Pancreas (tissue), 10 donors: ENCODE measurements at regions not wholly inside any gene's neighbourhood (a gene's known extent, or its start where the extent isn't known, plus 50 kb on each side); places are given as distances from the start of the nearest gene placed in this dataset.

Experiments used
- ATAC-seq, 4 donors: fragments of 200-7000 bp; cut with Tn5 transposase; one replicate each; pipeline versions ENCODE4 v1.8.0 to v1.9.1; 2020; ENCODE audit warnings: mild to moderate bottlenecking in 4 of 4, moderate library complexity in 4 of 4
- DNase-seq, 6 donors: peaks; one replicate each; pipeline ENCODE4 v3.0.0-alpha.2; 2020
- FAIRE-seq: peaks from 2 replicates; lab custom pipeline; 2012; peaks lifted over from hg19 to GRCh38; lab: Jason Lieb, UNC
- H3K27ac ChIP-seq, 4 donors: fragments of 200-600 bp; sonication (generic); 1 replicate in 3 of 4; 2 replicates in 1 of 4; pipeline versions ENCODE4 v1.5.0 to v1.8.0; 2020
- H3K27me3 ChIP-seq, 4 donors: fragments of 200-600 bp; one replicate each; pipeline ENCODE4 v1.8.0; 2021
- H3K36me3 ChIP-seq, 3 donors: fragments of 200-600 bp; sonication (generic) in 1 of 3; one replicate each; pipeline versions ENCODE4 v1.5.0 to v1.8.0; 2020 to 2021
- H3K4me1 ChIP-seq, 3 donors: fragments of 200-600 bp; one replicate each; pipeline ENCODE4 v1.8.0; 2021
- H3K4me3 ChIP-seq, 4 donors: fragments of 200-600 bp; sonication (generic) in 2 of 4; one replicate each; pipeline versions ENCODE4 v1.5.0 to v1.8.0; 2020 to 2021
- H3K9me3 ChIP-seq, 4 donors: fragments of 200-600 bp; one replicate each; pipeline ENCODE4 v1.8.0; 2021
- CTCF ChIP-seq, 4 donors: fragments of 200-600 bp; sonication (generic) in 3 of 4; IDR thresholded peaks; one replicate each; pipeline versions ENCODE4 v1.5.0 to v1.8.0; 2021; ENCODE audit warnings: antibody characterized with exemption in 4 of 4
- WGBS, 2 donors: extraction: QIAGEN DNeasy Blood & Tissue Kit; methylation state at CpG; one replicate each; pipeline ENCODE4 v1.1.7; 2013; 5-methylcytosine and 5-hydroxymethylcytosine counted together
- intact Hi-C, 3 donors: fragments of 100-400 bp; cut with DNase I; formaldehyde crosslinking; loops; one replicate each; pipeline versions ENCODE4 v1.11.1 to v1.14.2; 2022
- donor health status: healthy with polysubstance abuse.
- donor health status: DM: no; HTN: no; CAD: no; lungs with moderate emphysema.
- donor health status: DM: no; HTN: no; CAD: no.
- donor health status: control.
- donor health status: control.
- donor health status: Bipolar disorder and iron deficiency.
- donor health status: DM: yes; HTN: yes; CAD: no.
- donor health status: DM: no; HTN: no; CAD: no.
- donor health status: DM: no; HTN: no; CAD: no.
- donor health status: DM: yes; HTN: yes; CAD: no.

GRCh38 chr1:177346790-177347359 lies 176.1 kb downstream of the BRINP2 start:
- no peaks in the 10 kb centered on the region for H3K27me3 ChIP-seq
- peak; percentile 81 to 96 (median 92) for ATAC-seq
- H3K4me1 ChIP-seq = peaks cover 0 to 7% (median 0%) of the 10 kb centered on the region in 3 donors
- no peak overlapping the region for H3K4me3 ChIP-seq
- 25 to 31% methylated on average over 5 of the region's 5 CpGs for WGBS, 2 donors
- intact Hi-C loops = no loop called here
- no peaks in the 10 kb centered on the region for H3K9me3 ChIP-seq
- TF ChIP-seq CTCF (IDR thresholded peaks at IDR 0.05) = no peak
- no peak for FAIRE-seq
- peak; percentile 57 to 78 (median 68) for DNase-seq
- no peak overlapping the region for H3K27ac ChIP-seq
- no peaks in the 10 kb centered on the region for H3K36me3 ChIP-seq

GRCh38 chr1:177343445-177343844 lies 172.7 kb downstream of the BRINP2 start:
- Histone ChIP-seq H3K9me3 (no peaks in the 10 kb centered on the region), H3K27ac (no peak overlapping the region), H3K36me3 (no peaks in the 10 kb centered on the region), H3K27me3 (no peaks in the 10 kb centered on the region), H3K4me3 (no peak overlapping the region), H3K4me1 (peaks cover 0 to 7% (median 0%) of the 10 kb centered on the region in 3 donors)
- DNase-seq = no peak
- ATAC-seq = no peak
- intact Hi-C loops = no loop called here
- WGBS, 2 donors = 86 to 88% methylated on average over 5 of the region's 5 CpGs
- no peak for TF ChIP-seq CTCF (IDR thresholded peaks at IDR 0.05)
- no peak for FAIRE-seq

GRCh38 chr1:177341773-177342172 lies 171.0 kb downstream of the BRINP2 start:
- WGBS, 2 donors = 69 to 71% methylated on average over 4 of the region's 4 CpGs
- no peak for DNase-seq
- Histone ChIP-seq H3K36me3 (no peaks in the 10 kb centered on the region), H3K4me1 (peaks cover 0 to under 1% (median 0%) of the 10 kb centered on the region in 3 donors), H3K4me3 (no peak overlapping the region), H3K27ac (no peak overlapping the region), H3K9me3 (no peaks in the 10 kb centered on the region), H3K27me3 (no peaks in the 10 kb centered on the region)
- no peak for TF ChIP-seq CTCF (IDR thresholded peaks at IDR 0.05)
- no peak for FAIRE-seq
- intact Hi-C loops = no loop called here
- no peak for ATAC-seq

- no peak for ATAC-seq
- WGBS, 2 donors = 78 to 81% methylated on average over 10 of the region's 10 CpGs
Measured at GRCh38 chr1:177340601-177341067, 169.9 kb downstream of the BRINP2 start.

More at GRCh38 chr1:177340601-177341067, 169.9 kb downstream of the BRINP2 start:
- Histone ChIP-seq H3K9me3 (no peaks in the 10 kb centered on the region), H3K36me3 (no peaks in the 10 kb centered on the region), H3K27me3 (no peaks in the 10 kb centered on the region), H3K27ac (no peak overlapping the region), H3K4me1 (no peaks in the 10 kb centered on the region), H3K4me3 (no peak overlapping the region)
- intact Hi-C loops = no loop called here
- no peak for TF ChIP-seq CTCF (IDR thresholded peaks at IDR 0.05)
- no peak for FAIRE-seq
- no peak for DNase-seq
